OCI-LY3 (cell line): ENCODE measurements at regions not wholly inside any gene's neighbourhood (a gene's known extent, or its start where the extent isn't known, plus 50 kb on each side); places are given as distances from the start of the nearest gene placed in this dataset.

Source experiments
- H2AFZ ChIP-seq: fragments of 200-600, 300-600 bp; shearing (Covaris generic); 2 replicates; pipeline ENCODE4 v1.6.0; 2014; ENCODE audit warnings: antibody characterized with exemption, low read depth, low read length
- H3K27ac ChIP-seq: fragments of 200-600, 300-600 bp; sonication (generic); 2 replicates; pipeline ENCODE4 v1.5.1; 2014; ENCODE audit warnings: mild to moderate bottlenecking, low read length, moderate library complexity, mixed read lengths
- H3K27me3 ChIP-seq: fragments of 200-600, 300-600 bp; sonication (generic); 2 replicates; pipeline ENCODE4 v1.6.1; 2014; ENCODE audit warnings: low read depth, low read length, mixed read lengths
- H3K36me3 ChIP-seq: fragments of 200-600, 300-600 bp; sonication (generic); replicated peaks from 2 replicates; pipeline ENCODE3; 2014; ENCODE audit warnings: low read depth, low read length, mixed read lengths
- H3K4me1 ChIP-seq: fragments of 300-600, 200-600 bp; sonication (generic); 2 replicates; pipeline ENCODE4 v1.6.1; 2014; ENCODE audit warnings: low read length, mixed read lengths
- H3K4me2 ChIP-seq: fragments of 200-600, 300-600 bp; sonication (generic); 2 replicates; pipeline ENCODE4 v1.6.1; 2014; ENCODE audit warnings: low read length, mixed read lengths
- H3K4me3 ChIP-seq: fragments of 300-600, 200-600 bp; sonication (generic); 2 replicates; pipeline ENCODE4 v1.5.1; 2014; ENCODE audit warnings: antibody characterized with exemption, mild to moderate bottlenecking, low read length, moderate library complexity
- H3K79me2 ChIP-seq: fragments of 300-600, 200-600 bp; shearing (Covaris generic); 2 replicates; pipeline ENCODE4 v1.6.1; 2014; ENCODE audit warnings: mild to moderate bottlenecking, low read length, mixed read lengths
- H3K9ac ChIP-seq: fragments of 300-600, 200-600 bp; shearing (Covaris generic); 2 replicates; pipeline ENCODE4 v1.6.0; 2014; ENCODE audit warnings: mild to moderate bottlenecking, low read length, moderate library complexity
- H3K9me3 ChIP-seq: fragments of 200-600, 300-600 bp; shearing (Covaris generic); 2 replicates; pipeline ENCODE4 v1.6.1; 2014; ENCODE audit warnings: low read length, mixed read lengths; ENCODE audit not compliant: insufficient read depth
- H4K20me1 ChIP-seq: fragments of 200-600, 300-600 bp; sonication (generic); 2 replicates; pipeline ENCODE4 v1.6.1; 2016; ENCODE audit warnings: low read length, mixed read lengths; ENCODE audit not compliant: insufficient read depth
- CTCF ChIP-seq: fragments of 200-600, 300-600 bp; sonication (generic); IDR thresholded peaks from 2 replicates; pipeline ENCODE4 v1.5.1; 2014; ENCODE audit warnings: antibody characterized with exemption, low read length, low read depth
- EZH2phosphoT487 ChIP-seq: fragments of 200-600 bp; shearing (Covaris generic); IDR thresholded peaks from 2 replicates; pipeline ENCODE4 v1.6.1; 2018; ENCODE audit warnings: antibody characterized with exemption, mixed run types, low read depth

GRCh38 chr1:192730198-192730597 lies 78.6 kb upstream of the RGS2 start:
- Histone ChIP-seq H2AFZ (no peak overlapping the region), H3K4me2 (no peak overlapping the region), H3K36me3 (no peaks in the 10 kb centered on the region), H3K4me3 (no peak overlapping the region), H3K79me2 (no peaks in the 10 kb centered on the region), H3K27ac (no peak overlapping the region), H4K20me1 (no peaks in the 10 kb centered on the region), H3K27me3 (no peaks in the 10 kb centered on the region), H3K4me1 (peaks cover 13% of the 10 kb centered on the region), H3K9ac (no peak overlapping the region), H3K9me3 (no peaks in the 10 kb centered on the region)
- TF ChIP-seq EZH2phosphoT487 (no peak), CTCF (no peak)

- Histone ChIP-seq H4K20me1 (no peaks in the 10 kb centered on the region), H3K4me1 (peaks cover 11% of the 10 kb centered on the region), H3K4me3 (no peak overlapping the region), H3K9me3 (no peaks in the 10 kb centered on the region), H3K27ac (no peak overlapping the region), H3K9ac (no peak overlapping the region), H3K4me2 (no peak overlapping the region), H3K79me2 (no peaks in the 10 kb centered on the region), H3K36me3 (no peaks in the 10 kb centered on the region), H3K27me3 (no peaks in the 10 kb centered on the region), H2AFZ (peak overlapping the region; percentile 85)
- TF ChIP-seq EZH2phosphoT487: no peak
- peak; percentile 22 for TF ChIP-seq CTCF
These were observed 76.1 kb upstream of the RGS2 start for GRCh38 chr1:192732787-192733186.

GRCh38 chr1:192735298-192735915 lies 73.4 kb upstream of the RGS2 start:
- no peak overlapping the region for H2AFZ ChIP-seq

GRCh38 chr1:192737306-192737705 lies 71.5 kb upstream of the RGS2 start:
- Histone ChIP-seq H3K9ac (no peak overlapping the region), H3K79me2 (no peaks in the 10 kb centered on the region), H3K4me3 (no peak overlapping the region), H3K4me2 (no peak overlapping the region), H3K9me3 (no peaks in the 10 kb centered on the region), H4K20me1 (no peaks in the 10 kb centered on the region), H2AFZ (no peak overlapping the region), H3K36me3 (no peaks in the 10 kb centered on the region), H3K27me3 (no peaks in the 10 kb centered on the region), H3K27ac (no peak overlapping the region), H3K4me1 (peaks cover 4% of the 10 kb centered on the region; the same call in 1 of the 2 replicates)
- TF ChIP-seq CTCF: no peak
- no peak for TF ChIP-seq EZH2phosphoT487

More at GRCh38 chr1:192735298-192735915, 73.4 kb upstream of the RGS2 start:
- Histone ChIP-seq H3K4me1 (peaks cover 4% of the 10 kb centered on the region; the same call in 1 of the 2 replicates), H3K4me2 (no peak overlapping the region), H3K9me3 (no peaks in the 10 kb centered on the region), H3K36me3 (no peaks in the 10 kb centered on the region), H4K20me1 (no peaks in the 10 kb centered on the region), H3K4me3 (no peak overlapping the region), H3K9ac (no peak overlapping the region), H3K79me2 (no peaks in the 10 kb centered on the region), H3K27me3 (no peaks in the 10 kb centered on the region), H3K27ac (no peak overlapping the region)
- TF ChIP-seq CTCF (no peak), EZH2phosphoT487 (no peak)
